ENCODE measurements at regions not wholly inside any gene's neighbourhood (a gene's known extent, or its start where the extent isn't known, plus 50 kb on each side); places are given as distances from the start of the nearest gene placed in this dataset.
A peak's percentile ranks its signal among the peaks of the same experiment; 100 is the strongest.
"Not testable (repeated sequence)": the region's sequence is repeated elsewhere in the genome, so short reads cannot be mapped to it uniquely, and the experiment has no call there.

- Histone ChIP-seq H3K4me3 (ENCODE audit: low read length in 2 of 2) (no peak overlapping the region), H3K27me3 (ENCODE audit: control insufficient read depth in 2 of 2, insufficient read depth in 2 of 2, low read length in 2 of 2) (no peaks in the 10 kb centered on the region), H3K27ac (ENCODE audit: low read depth in 2 of 2, low read length in 2 of 2) (peak overlapping the region; percentile 39 to 69), H3K36me3 (ENCODE audit: control insufficient read depth in 2 of 2, insufficient read depth in 2 of 2, low read length in 2 of 2) (no peaks in the 10 kb centered on the region), H3K9ac (ENCODE audit: low read depth in 1 of 2, low read length in 2 of 2) (no peak overlapping the region), H3K9me3 (ENCODE audit: control insufficient read depth in 2 of 2, low read length in 2 of 2) (no peaks in the 10 kb centered on the region), H3K4me1 (ENCODE audit: control insufficient read depth in 2 of 2, insufficient read depth in 2 of 2, low read length in 2 of 2) (peaks cover 0 to 10% of the 10 kb centered on the region in 2 donors)
Observed at GRCh38 chr1:19562847-19563246, 77.5 kb upstream of the CAPZB start.

DNA sequence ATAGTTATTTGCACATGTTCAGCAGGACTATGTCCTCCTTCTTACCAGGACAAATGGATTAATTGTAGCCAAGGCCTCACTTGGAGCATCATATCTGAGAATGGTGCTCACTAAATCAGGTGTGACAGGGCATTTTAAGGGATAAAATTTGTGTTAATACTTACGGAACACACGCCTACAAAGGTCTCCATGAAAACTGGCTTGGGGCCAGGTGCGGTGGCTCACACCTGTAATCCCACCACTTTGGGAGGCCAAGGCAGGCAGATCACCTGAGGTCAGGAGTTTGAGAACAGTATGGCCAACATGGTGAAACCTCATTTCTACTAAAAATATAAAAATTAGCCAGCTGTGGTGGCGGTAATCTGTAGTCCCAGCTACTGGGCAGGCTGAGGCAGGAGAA, 75.1 kb upstream of the CAPZB start:
- no peaks in the 10 kb centered on the region for H3K27me3 ChIP-seq (ENCODE audit: control insufficient read depth in 2 of 2, insufficient read depth in 2 of 2, low read length in 2 of 2)
- no peak overlapping the region for H3K9ac ChIP-seq (ENCODE audit: low read depth in 1 of 2, low read length in 2 of 2)
- H3K9me3 ChIP-seq (ENCODE audit: control insufficient read depth in 2 of 2, low read length in 2 of 2) = no peaks in the 10 kb centered on the region
- no peaks in the 10 kb centered on the region for H3K36me3 ChIP-seq (ENCODE audit: control insufficient read depth in 2 of 2, insufficient read depth in 2 of 2, low read length in 2 of 2)
- H3K4me1 ChIP-seq (ENCODE audit: control insufficient read depth in 2 of 2, insufficient read depth in 2 of 2, low read length in 2 of 2) = peaks cover 0 to 10% of the 10 kb centered on the region in 2 donors
- H3K27ac ChIP-seq (ENCODE audit: low read depth in 2 of 2, low read length in 2 of 2) = no peak overlapping the region
- H3K4me3 ChIP-seq (ENCODE audit: low read length in 2 of 2) = no peak overlapping the region

GRCh38 chr1:19559641-19560040, 74.3 kb upstream of the CAPZB start:
- Histone ChIP-seq H3K4me3 (ENCODE audit: low read length in 2 of 2) (no peak overlapping the region), H3K27ac (ENCODE audit: low read depth in 2 of 2, low read length in 2 of 2) (no peak overlapping the region), H3K9me3 (ENCODE audit: control insufficient read depth in 2 of 2, low read length in 2 of 2) (no peaks in the 10 kb centered on the region), H3K27me3 (ENCODE audit: control insufficient read depth in 2 of 2, insufficient read depth in 2 of 2, low read length in 2 of 2) (no peaks in the 10 kb centered on the region), H3K4me1 (ENCODE audit: control insufficient read depth in 2 of 2, insufficient read depth in 2 of 2, low read length in 2 of 2) (peaks cover 0 to 10% of the 10 kb centered on the region in 2 donors), H3K36me3 (ENCODE audit: control insufficient read depth in 2 of 2, insufficient read depth in 2 of 2, low read length in 2 of 2) (no peaks in the 10 kb centered on the region), H3K9ac (ENCODE audit: low read depth in 1 of 2, low read length in 2 of 2) (no peak overlapping the region)

DNA sequence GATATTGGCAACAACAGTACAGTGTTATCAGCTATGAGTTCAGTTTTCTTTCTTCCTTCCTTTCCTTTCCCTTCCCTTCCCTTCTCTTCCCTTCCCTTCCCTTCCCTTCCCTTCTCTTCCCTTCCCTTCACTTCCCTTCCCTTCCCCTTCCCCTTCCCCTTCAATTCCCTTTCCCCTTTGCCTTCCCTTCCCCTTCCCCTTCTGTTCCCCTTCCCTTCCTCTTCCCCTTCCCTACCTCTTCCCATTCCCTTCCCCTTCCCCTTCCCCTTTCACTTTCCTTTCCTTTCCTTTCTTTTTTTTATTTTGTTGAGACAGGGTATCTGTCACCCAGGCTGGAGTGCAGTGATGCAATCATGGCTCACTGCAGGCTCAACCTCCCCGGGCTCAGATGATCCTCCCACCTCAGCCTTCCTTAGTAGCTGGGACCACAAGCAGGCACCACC, 72.3 kb upstream of the CAPZB start:
- Histone ChIP-seq H3K9me3 (ENCODE audit: control insufficient read depth in 2 of 2, low read length in 2 of 2) (no peaks in the 10 kb centered on the region), H3K4me3 (ENCODE audit: low read length in 2 of 2) (no peak overlapping the region), H3K9ac (ENCODE audit: low read depth in 1 of 2, low read length in 2 of 2) (no peak overlapping the region), H3K27ac (ENCODE audit: low read depth in 2 of 2, low read length in 2 of 2) (no peak overlapping the region), H3K4me1 (ENCODE audit: control insufficient read depth in 2 of 2, insufficient read depth in 2 of 2, low read length in 2 of 2) (no peaks in the 10 kb centered on the region), H3K27me3 (ENCODE audit: control insufficient read depth in 2 of 2, insufficient read depth in 2 of 2, low read length in 2 of 2) (no peaks in the 10 kb centered on the region), H3K36me3 (ENCODE audit: control insufficient read depth in 2 of 2, insufficient read depth in 2 of 2, low read length in 2 of 2) (no peaks in the 10 kb centered on the region)

DNA sequence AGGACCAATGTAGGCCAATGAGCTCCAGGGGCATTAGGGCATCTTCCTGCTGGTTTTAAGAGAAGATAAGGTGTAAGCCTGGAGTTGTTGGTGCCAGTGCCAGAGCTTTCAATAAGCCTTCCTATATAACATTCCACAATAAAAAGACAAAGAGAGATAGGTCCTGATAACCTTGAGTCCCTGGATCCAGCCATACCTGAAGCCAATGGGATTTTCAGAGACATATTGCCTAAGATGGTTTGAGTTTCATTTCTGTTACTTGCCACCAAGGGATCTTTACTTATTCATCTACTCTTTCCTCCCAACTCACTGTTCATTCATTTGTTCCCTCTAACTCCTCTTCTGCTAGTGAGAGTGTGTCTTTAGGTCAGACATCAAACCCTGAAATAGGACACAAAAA, 68.8 kb upstream of the CAPZB start:
- Histone ChIP-seq H3K36me3 (ENCODE audit: control insufficient read depth in 2 of 2, insufficient read depth in 2 of 2, low read length in 2 of 2) (no peaks in the 10 kb centered on the region), H3K4me1 (ENCODE audit: control insufficient read depth in 2 of 2, insufficient read depth in 2 of 2, low read length in 2 of 2) (no peaks in the 10 kb centered on the region)

GRCh38 chr1:19552291-19553010, 67.1 kb upstream of the CAPZB start:
- Histone ChIP-seq H3K4me3 (ENCODE audit: low read length in 2 of 2) (no peak overlapping the region), H3K4me1 (ENCODE audit: control insufficient read depth in 2 of 2, insufficient read depth in 2 of 2, low read length in 2 of 2) (no peaks in the 10 kb centered on the region), H3K27me3 (ENCODE audit: control insufficient read depth in 2 of 2, insufficient read depth in 2 of 2, low read length in 2 of 2) (no peaks in the 10 kb centered on the region), H3K9me3 (ENCODE audit: control insufficient read depth in 2 of 2, low read length in 2 of 2) (peaks cover under 1 to 3% of the 10 kb centered on the region in 2 donors), H3K27ac (ENCODE audit: low read depth in 2 of 2, low read length in 2 of 2) (no peak overlapping the region), H3K36me3 (ENCODE audit: control insufficient read depth in 2 of 2, insufficient read depth in 2 of 2, low read length in 2 of 2) (no peaks in the 10 kb centered on the region), H3K9ac (ENCODE audit: low read depth in 1 of 2, low read length in 2 of 2) (no peak overlapping the region)

More for the DNA sequence above, 68.8 kb upstream of the CAPZB start:
- no peak overlapping the region for H3K9ac ChIP-seq (ENCODE audit: low read depth in 1 of 2, low read length in 2 of 2)
- no peak overlapping the region for H3K4me3 ChIP-seq (ENCODE audit: low read length in 2 of 2)
- H3K9me3 ChIP-seq (ENCODE audit: control insufficient read depth in 2 of 2, low read length in 2 of 2) = no peaks in the 10 kb centered on the region
- no peaks in the 10 kb centered on the region for H3K27me3 ChIP-seq (ENCODE audit: control insufficient read depth in 2 of 2, insufficient read depth in 2 of 2, low read length in 2 of 2)
- H3K27ac ChIP-seq (ENCODE audit: low read depth in 2 of 2, low read length in 2 of 2) = no peak overlapping the region

DNA sequence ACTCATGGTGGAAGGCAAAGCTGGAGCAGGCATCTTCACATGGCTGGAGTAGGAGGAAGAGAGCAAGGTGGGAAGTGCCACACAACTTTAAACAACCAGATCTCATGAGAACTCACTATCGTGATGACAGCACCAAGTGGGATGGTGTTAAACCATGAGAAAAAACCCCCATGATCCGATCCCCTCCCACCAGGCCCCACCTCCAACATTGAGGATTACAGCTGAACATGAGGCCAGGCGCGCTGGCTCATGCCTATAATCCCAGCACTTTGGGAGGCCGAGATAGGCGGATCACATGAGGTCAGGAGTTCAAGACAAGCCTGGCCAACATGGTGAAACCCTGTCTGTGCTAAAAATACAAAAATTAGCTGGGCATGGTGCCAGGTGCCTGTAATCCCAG, 66.5 kb upstream of the CAPZB start:
- H3K4me3 ChIP-seq (ENCODE audit: low read length in 2 of 2); H3K4me1 ChIP-seq (ENCODE audit: control insufficient read depth in 2 of 2, insufficient read depth in 2 of 2, low read length in 2 of 2); H3K36me3 ChIP-seq (ENCODE audit: control insufficient read depth in 2 of 2, insufficient read depth in 2 of 2, low read length in 2 of 2); H3K9ac ChIP-seq (ENCODE audit: low read depth in 1 of 2, low read length in 2 of 2); H3K27ac ChIP-seq (ENCODE audit: low read depth in 2 of 2, low read length in 2 of 2); H3K9me3 ChIP-seq (ENCODE audit: control insufficient read depth in 2 of 2, low read length in 2 of 2); H3K27me3 ChIP-seq (ENCODE audit: control insufficient read depth in 2 of 2, insufficient read depth in 2 of 2, low read length in 2 of 2): not testable (repeated sequence)

GRCh38 chr1:19550437-19550836, 65.1 kb upstream of the CAPZB start:
- not testable (repeated sequence) for H3K36me3 ChIP-seq (ENCODE audit: control insufficient read depth in 2 of 2, insufficient read depth in 2 of 2, low read length in 2 of 2); H3K4me1 ChIP-seq (ENCODE audit: control insufficient read depth in 2 of 2, insufficient read depth in 2 of 2, low read length in 2 of 2); H3K9me3 ChIP-seq (ENCODE audit: control insufficient read depth in 2 of 2, low read length in 2 of 2); H3K27me3 ChIP-seq (ENCODE audit: control insufficient read depth in 2 of 2, insufficient read depth in 2 of 2, low read length in 2 of 2); H3K4me3 ChIP-seq (ENCODE audit: low read length in 2 of 2); H3K9ac ChIP-seq (ENCODE audit: low read depth in 1 of 2, low read length in 2 of 2); H3K27ac ChIP-seq (ENCODE audit: low read depth in 2 of 2, low read length in 2 of 2)

- Histone ChIP-seq H3K9ac (ENCODE audit: low read depth in 1 of 2, low read length in 2 of 2) (no peak overlapping the region), H3K9me3 (ENCODE audit: control insufficient read depth in 2 of 2, low read length in 2 of 2) (peaks cover 2 to 5% of the 10 kb centered on the region in 2 donors), H3K36me3 (ENCODE audit: control insufficient read depth in 2 of 2, insufficient read depth in 2 of 2, low read length in 2 of 2) (no peaks in the 10 kb centered on the region), H3K27ac (ENCODE audit: low read depth in 2 of 2, low read length in 2 of 2) (no peak overlapping the region), H3K4me1 (ENCODE audit: control insufficient read depth in 2 of 2, insufficient read depth in 2 of 2, low read length in 2 of 2) (no peaks in the 10 kb centered on the region), H3K4me3 (ENCODE audit: low read length in 2 of 2) (no peak overlapping the region), H3K27me3 (ENCODE audit: control insufficient read depth in 2 of 2, insufficient read depth in 2 of 2, low read length in 2 of 2) (no peaks in the 10 kb centered on the region)
Observed at GRCh38 chr1:19547814-19548213, 62.5 kb upstream of the CAPZB start.

DNA sequence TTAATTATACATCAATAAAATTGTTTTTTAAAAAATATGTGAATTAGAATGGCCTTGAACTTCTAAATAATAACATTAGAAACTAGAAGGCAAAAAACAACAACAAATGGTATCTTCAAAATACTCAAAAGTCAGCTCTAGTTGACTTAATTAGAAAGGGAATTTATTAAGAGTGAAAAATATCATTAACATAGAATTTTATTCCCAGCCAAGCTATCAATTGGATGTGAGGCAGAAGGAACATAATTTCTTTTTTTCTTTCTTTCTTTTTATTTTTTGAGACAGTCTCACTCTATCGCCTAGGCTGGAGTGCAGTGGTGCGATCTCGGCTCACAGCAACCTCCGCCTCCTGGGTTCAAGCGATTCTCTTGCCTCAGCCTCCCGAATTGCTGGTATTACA, 51.2 kb upstream of the CAPZB start:
- no peaks in the 10 kb centered on the region for H3K4me1 ChIP-seq (ENCODE audit: control insufficient read depth in 2 of 2, insufficient read depth in 2 of 2, low read length in 2 of 2)
- H3K36me3 ChIP-seq (ENCODE audit: control insufficient read depth in 2 of 2, insufficient read depth in 2 of 2, low read length in 2 of 2) = no peaks in the 10 kb centered on the region
- H3K4me3 ChIP-seq (ENCODE audit: low read length in 2 of 2) = no peak overlapping the region
- no peak overlapping the region for H3K9ac ChIP-seq (ENCODE audit: low read depth in 1 of 2, low read length in 2 of 2)
- H3K27ac ChIP-seq (ENCODE audit: low read depth in 2 of 2, low read length in 2 of 2) = no peak overlapping the region
- H3K27me3 ChIP-seq (ENCODE audit: control insufficient read depth in 2 of 2, insufficient read depth in 2 of 2, low read length in 2 of 2) = no peaks in the 10 kb centered on the region
- H3K9me3 ChIP-seq (ENCODE audit: control insufficient read depth in 2 of 2, low read length in 2 of 2) = no peaks in the 10 kb centered on the region

Measured in mucosa of rectum (tissue), 2 donors.